Loucy (cell line): ENCODE measurements at regions not wholly inside any gene's neighbourhood (a gene's known extent, or its start where the extent isn't known, plus 50 kb on each side); places are given as distances from the start of the nearest gene placed in this dataset.
"Not testable (repeated sequence)": the region's sequence is repeated elsewhere in the genome, so short reads cannot be mapped to it uniquely, and the experiment has no call there.

ENCODE experiments used
- EZH2phosphoT487 ChIP-seq: fragments of 200-600 bp; IDR thresholded peaks from 2 replicates; pipeline ENCODE4 v1.6.1; 2018; ENCODE audit warnings: antibody characterized with exemption, mild to moderate bottlenecking, moderate library complexity, borderline replicate concordance
- TF ChIP-seq, protein P1 (sequence below): fragments of 200-600 bp; sonication (generic); conservative IDR thresholded peaks from 2 replicates; pipeline ENCODE4 v1.5.1; 2014; ENCODE audit warnings: mild to moderate bottlenecking, antibody characterized with exemption, low read length

- TF ChIP-seq, protein P1, sequence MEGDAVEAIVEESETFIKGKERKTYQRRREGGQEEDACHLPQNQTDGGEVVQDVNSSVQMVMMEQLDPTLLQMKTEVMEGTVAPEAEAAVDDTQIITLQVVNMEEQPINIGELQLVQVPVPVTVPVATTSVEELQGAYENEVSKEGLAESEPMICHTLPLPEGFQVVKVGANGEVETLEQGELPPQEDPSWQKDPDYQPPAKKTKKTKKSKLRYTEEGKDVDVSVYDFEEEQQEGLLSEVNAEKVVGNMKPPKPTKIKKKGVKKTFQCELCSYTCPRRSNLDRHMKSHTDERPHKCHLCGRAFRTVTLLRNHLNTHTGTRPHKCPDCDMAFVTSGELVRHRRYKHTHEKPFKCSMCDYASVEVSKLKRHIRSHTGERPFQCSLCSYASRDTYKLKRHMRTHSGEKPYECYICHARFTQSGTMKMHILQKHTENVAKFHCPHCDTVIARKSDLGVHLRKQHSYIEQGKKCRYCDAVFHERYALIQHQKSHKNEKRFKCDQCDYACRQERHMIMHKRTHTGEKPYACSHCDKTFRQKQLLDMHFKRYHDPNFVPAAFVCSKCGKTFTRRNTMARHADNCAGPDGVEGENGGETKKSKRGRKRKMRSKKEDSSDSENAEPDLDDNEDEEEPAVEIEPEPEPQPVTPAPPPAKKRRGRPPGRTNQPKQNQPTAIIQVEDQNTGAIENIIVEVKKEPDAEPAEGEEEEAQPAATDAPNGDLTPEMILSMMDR, result not testable (repeated sequence)
- not testable (repeated sequence) for TF ChIP-seq EZH2phosphoT487
Measured at GRCh38 chr10:62704121-62704520, 100.4 kb upstream of the ADO start.
